Upper lobe of right lung (tissue), 1 donor: ENCODE measurements at regions not wholly inside any gene's neighbourhood (a gene's known extent, or its start where the extent isn't known, plus 50 kb on each side); places are given as distances from the start of the nearest gene placed in this dataset.

Experiments used
- ATAC-seq: fragments of 200-7000 bp; cut with Tn5 transposase; one replicate; pipeline ENCODE4 v1.9.1; 2020; ENCODE audit warnings: mild to moderate bottlenecking, moderate library complexity
- DNase-seq: peaks from one replicate; pipeline ENCODE4 v3.0.0-alpha.2; 2020
- H3K27ac ChIP-seq: fragments of 200-600 bp; one replicate; pipeline ENCODE4 v1.8.0; 2022
- H3K27me3 ChIP-seq: fragments of 200-600 bp; one replicate; pipeline ENCODE4 v1.8.0; 2022; ENCODE audit warnings: mild to moderate bottlenecking
- H3K36me3 ChIP-seq: fragments of 200-600 bp; one replicate; pipeline ENCODE4 v1.8.0; 2022
- H3K4me1 ChIP-seq: fragments of 200-600 bp; one replicate; pipeline ENCODE4 v1.8.0; 2022
- H3K4me3 ChIP-seq: fragments of 200-600 bp; one replicate; pipeline ENCODE4 v1.8.0; 2022; ENCODE audit warnings: mild to moderate bottlenecking
- H3K9me3 ChIP-seq: fragments of 200-600 bp; one replicate; pipeline ENCODE4 v1.8.0; 2022
- CTCF ChIP-seq: fragments of 200-600 bp; IDR thresholded peaks from one replicate; pipeline ENCODE4 v1.8.0; 2022; ENCODE audit warnings: antibody characterized with exemption
- intact Hi-C: fragments of 100-400 bp; cut with DNase I; formaldehyde crosslinking; loops from one replicate; pipeline ENCODE4 v1.11.0; 2022
- donor health status: DM: no; HTN: yes; CAD: no; lungs with severe emphysema.

GRCh38 chr18:40583671-40584070 lies 1371.4 kb upstream of the PIK3C3 start:
- Histone ChIP-seq H3K4me1 (no peaks in the 10 kb centered on the region), H3K4me3 (no peak overlapping the region), H3K9me3 (no peaks in the 10 kb centered on the region), H3K27me3 (no peaks in the 10 kb centered on the region), H3K36me3 (no peaks in the 10 kb centered on the region), H3K27ac (no peak overlapping the region)
- ATAC-seq (no peak), DNase-seq (no peak)
- intact Hi-C loops, result no loop called here
- no peak for TF ChIP-seq CTCF

- Histone ChIP-seq H3K27ac (no peak overlapping the region), H3K36me3 (no peaks in the 10 kb centered on the region), H3K27me3 (no peaks in the 10 kb centered on the region), H3K4me1 (no peaks in the 10 kb centered on the region), H3K4me3 (no peak overlapping the region), H3K9me3 (no peaks in the 10 kb centered on the region)
- ATAC-seq, result no peak
- no peak for DNase-seq
- TF ChIP-seq CTCF, result no peak
- intact Hi-C loops, result no loop called here
Measured at GRCh38 chr18:40582105-40582504, 1372.9 kb upstream of the PIK3C3 start.

- no peak overlapping the region for H3K4me3 ChIP-seq
- TF ChIP-seq CTCF, result no peak
- intact Hi-C loops, result no loop called here
- no peak for ATAC-seq
- no peak for DNase-seq
- no peaks in the 10 kb centered on the region for H3K4me1 ChIP-seq
- no peak overlapping the region for H3K27ac ChIP-seq
- H3K36me3 ChIP-seq, result no peaks in the 10 kb centered on the region
- no peaks in the 10 kb centered on the region for H3K9me3 ChIP-seq
- no peaks in the 10 kb centered on the region for H3K27me3 ChIP-seq
Measured at GRCh38 chr18:40577981-40578365, 1377.1 kb upstream of the PIK3C3 start.

GRCh38 chr18:40577239-40577980 lies 1377.6 kb upstream of the PIK3C3 start:
- no peak for TF ChIP-seq CTCF
- H3K27me3 ChIP-seq, result no peaks in the 10 kb centered on the region
- H3K27ac ChIP-seq, result no peak overlapping the region
- H3K9me3 ChIP-seq, result no peaks in the 10 kb centered on the region
- H3K4me3 ChIP-seq, result no peak overlapping the region
- no peak for ATAC-seq
- H3K36me3 ChIP-seq, result no peaks in the 10 kb centered on the region
- intact Hi-C loops, result no loop called here
- no peaks in the 10 kb centered on the region for H3K4me1 ChIP-seq
- DNase-seq, result no peak

GRCh38 chr18:40576507-40577115 lies 1378.4 kb upstream of the PIK3C3 start:
- ATAC-seq (no peak), DNase-seq (no peak)

More at GRCh38 chr18:40576507-40577115, 1378.4 kb upstream of the PIK3C3 start:
- no peak for TF ChIP-seq CTCF
- no peak overlapping the region for H3K27ac ChIP-seq
- H3K36me3 ChIP-seq, result no peaks in the 10 kb centered on the region
- no peak overlapping the region for H3K4me3 ChIP-seq
- H3K27me3 ChIP-seq, result no peaks in the 10 kb centered on the region
- no peaks in the 10 kb centered on the region for H3K9me3 ChIP-seq
- intact Hi-C loops, result no loop called here
- H3K4me1 ChIP-seq, result no peaks in the 10 kb centered on the region
